ENCODE measurements at regions not wholly inside any gene's neighbourhood (a gene's known extent, or its start where the extent isn't known, plus 50 kb on each side); places are given as distances from the start of the nearest gene placed in this dataset.
"Not testable (repeated sequence)": the region's sequence is repeated elsewhere in the genome, so short reads cannot be mapped to it uniquely, and the experiment has no call there.

DNA sequence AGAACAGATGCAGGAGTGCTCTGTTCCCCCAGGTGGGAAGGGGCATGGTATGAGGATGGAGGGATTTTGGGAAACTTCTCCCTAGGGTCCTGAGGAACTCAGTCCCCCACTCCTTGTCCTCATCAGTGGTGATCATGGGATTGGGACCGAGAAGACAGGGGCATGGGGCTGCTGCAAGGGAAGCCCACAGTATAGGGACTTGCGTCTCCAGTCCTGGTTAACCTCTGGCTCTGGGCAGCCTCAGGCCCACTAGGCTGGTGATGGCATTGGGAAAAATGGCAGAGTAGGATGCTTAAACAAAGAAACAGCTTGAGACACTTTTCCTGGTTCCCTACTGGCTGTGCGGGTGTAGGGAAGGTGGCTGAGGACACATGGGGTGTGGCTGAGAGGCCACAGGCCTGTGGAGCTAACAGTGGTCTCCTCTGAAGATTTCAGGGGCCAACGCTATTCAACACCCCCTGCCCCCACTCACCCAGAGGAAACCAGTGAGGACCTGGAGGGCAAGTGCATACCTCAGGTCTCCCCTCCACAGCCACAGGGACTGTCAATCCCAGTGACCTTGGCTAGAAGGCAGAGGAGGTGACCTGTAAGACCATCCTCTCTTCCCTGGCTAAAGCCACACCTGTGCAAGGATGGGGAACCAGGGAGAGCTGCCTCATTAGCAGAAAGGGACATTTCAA, 261.3 kb downstream of the CCSER2 start:
- no peak for DNase-seq (ENCODE audit: low spot score)
- TF ChIP-seq CTCF (IDR thresholded peaks at IDR 0.05; ENCODE audit: extremely low read depth, missing control alignments): no peak

DNA sequence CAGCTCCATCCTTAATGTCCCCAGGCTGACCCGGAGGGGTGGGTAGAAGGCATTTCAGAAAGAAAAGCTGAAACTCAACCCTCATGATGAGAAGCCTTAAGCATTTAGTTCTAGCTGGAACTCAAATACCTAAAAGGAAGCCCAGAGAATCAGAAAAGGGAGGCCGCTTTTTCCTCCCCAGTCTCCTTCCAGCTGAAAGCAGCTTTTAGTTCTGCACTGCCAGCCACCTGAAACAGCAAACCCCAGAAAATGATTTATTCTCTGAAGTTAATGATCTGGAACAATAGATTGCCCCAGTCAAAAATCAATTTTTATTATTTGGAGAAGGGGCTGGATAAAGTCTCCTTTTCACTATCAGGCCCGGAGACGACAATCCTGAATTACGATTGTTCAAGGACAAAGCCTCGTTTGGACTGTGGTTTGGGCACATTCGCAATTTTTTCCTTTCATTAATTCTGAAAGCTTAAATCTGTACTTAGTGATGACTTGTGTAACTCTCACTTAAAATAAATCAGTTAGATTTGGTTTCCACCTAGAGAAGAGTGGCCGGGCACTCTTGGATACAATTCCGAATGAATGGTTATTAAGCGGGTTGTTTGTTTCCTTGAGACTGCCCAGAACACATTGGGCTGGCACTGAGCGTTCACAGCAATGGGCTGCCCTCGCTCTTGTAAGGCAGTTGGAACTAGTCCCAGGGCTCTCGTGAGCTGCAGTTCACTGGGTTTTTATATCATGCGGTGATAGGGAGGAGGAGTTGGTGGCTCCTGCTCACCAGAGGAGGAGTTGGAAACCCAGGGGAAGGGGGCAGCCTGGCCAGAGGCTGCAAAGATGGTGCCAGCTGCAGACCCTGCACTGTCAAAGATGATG, 262.2 kb downstream of the CCSER2 start:
- TF ChIP-seq CTCF (IDR thresholded peaks at IDR 0.05; ENCODE audit: extremely low read depth, missing control alignments): no peak
- DNase-seq (ENCODE audit: low spot score): no peak

DNA sequence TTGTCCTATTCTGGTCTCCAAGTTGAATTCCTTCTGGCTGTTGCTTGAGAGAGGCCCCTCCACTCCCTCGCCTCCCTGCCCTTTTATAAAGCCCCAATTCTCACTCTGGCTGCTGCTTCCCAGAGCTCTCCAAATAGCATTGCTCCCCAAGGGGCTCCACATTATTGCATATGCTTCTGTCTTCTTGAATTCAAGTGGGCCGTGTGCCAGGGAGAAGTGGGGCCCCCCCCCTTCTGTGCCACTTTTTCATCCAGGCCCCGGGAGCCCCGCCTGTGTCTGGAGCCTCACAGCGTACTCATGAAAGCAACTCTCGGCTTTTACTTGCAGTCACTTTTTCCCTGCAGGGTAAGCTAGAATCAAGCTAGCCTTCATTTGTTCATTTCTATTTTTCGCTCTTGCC, 265.1 kb downstream of the CCSER2 start:
- TF ChIP-seq CTCF (IDR thresholded peaks at IDR 0.05; ENCODE audit: extremely low read depth, missing control alignments): no peak
- no peak for DNase-seq (ENCODE audit: low spot score)

DNA sequence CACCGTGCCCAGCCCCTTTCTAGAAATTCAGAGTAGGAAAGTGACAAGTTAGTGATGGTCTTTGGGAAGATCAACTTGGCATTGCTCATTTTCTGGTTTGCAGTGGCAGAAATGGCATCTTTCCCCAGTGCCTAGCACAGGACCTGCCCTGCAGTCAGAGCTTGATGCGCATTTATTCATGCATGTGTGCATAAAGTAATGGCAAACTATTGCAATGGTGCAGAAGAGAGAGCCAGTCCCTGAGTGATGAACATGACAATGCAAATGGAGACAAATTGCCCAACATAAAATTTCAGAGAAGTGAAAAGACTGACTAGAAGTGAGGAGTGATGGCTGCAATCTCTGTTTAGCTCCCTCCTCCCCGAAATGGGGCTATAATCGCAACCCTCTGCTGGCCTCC, 268.2 kb downstream of the CCSER2 start:
- TF ChIP-seq CTCF (IDR thresholded peaks at IDR 0.05; ENCODE audit: extremely low read depth, missing control alignments): no peak

GRCh38 chr10:84599254-84599653, 270.9 kb downstream of the CCSER2 start:
- DNase-seq (ENCODE audit: low spot score): no peak
- no peak for TF ChIP-seq CTCF (IDR thresholded peaks at IDR 0.05; ENCODE audit: extremely low read depth, missing control alignments)

More for the DNA sequence above, 268.2 kb downstream of the CCSER2 start:
- DNase-seq (ENCODE audit: low spot score): no peak

- no peak for DNase-seq (ENCODE audit: low spot score)
- no peak for TF ChIP-seq CTCF (IDR thresholded peaks at IDR 0.05; ENCODE audit: extremely low read depth, missing control alignments)
Observed at GRCh38 chr10:84600947-84601346, 272.6 kb downstream of the CCSER2 start.

DNA sequence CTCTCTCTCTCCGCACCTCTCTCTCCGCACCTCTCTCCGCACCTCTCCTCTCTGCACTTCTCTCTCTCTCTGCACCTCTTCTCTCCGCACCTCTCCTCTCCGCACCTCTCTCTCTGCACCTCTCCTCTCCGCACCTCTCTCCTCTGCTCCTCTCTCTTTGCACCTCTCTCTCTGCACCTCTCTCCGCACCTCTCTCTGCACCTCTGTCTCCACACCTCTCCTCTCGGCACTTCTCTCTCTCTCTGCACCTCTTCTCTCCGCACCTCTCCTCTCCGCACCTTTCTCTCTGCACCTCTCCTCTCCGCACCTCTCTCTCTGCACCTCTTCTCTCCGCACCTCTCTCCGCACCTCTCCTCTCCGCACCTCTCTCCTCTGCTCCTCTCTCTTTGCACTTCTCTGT, 274.2 kb downstream of the CCSER2 start:
- not testable (repeated sequence) for DNase-seq (ENCODE audit: low spot score)

All from GM20000 (cell line).